MM.1S (cell line): ENCODE measurements at regions not wholly inside any gene's neighbourhood (a gene's known extent, or its start where the extent isn't known, plus 50 kb on each side); places are given as distances from the start of the nearest gene placed in this dataset.

Experiments
- EZH2 ChIP-seq: fragments of 300-600 bp; sonication (generic); optimal IDR thresholded peaks from 2 replicates; pipeline ENCODE3; 2017; ENCODE audit warnings: low read depth, mild to moderate bottlenecking, antibody characterized with exemption, low read length, mixed read lengths
- TF ChIP-seq, protein P1 (sequence below): fragments of 300-600 bp; sonication (generic); IDR thresholded peaks from 2 replicates; pipeline ENCODE4 v1.5.1; 2016; ENCODE audit warnings: antibody characterized with exemption, low read length, mixed read lengths

DNA sequence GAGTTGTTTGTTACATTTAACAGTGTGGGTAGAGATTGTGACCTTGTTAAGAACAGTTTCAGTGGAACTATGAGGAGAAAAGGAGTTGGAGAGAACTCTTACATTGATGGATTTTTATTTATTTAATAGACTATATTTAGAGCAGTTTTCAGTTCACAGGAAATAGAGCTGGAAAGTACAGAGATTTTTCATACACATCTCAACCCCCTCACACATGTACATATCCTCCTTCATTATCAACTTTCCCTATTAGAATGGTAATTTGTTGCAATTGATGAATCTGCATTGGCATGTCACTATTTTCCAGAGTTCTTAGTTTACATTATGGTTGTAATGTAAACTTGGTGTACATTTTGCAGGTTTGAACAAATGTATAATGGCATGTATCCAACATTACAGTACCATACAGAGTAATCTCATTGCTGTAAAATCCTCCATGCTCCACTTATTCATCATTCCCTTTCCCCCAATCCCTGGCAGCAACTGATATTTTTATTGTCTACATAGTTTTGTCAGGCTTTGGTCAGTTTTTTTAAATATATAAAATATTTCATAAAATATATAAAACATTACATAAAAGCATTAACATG is 756.6 kb upstream of the DPPA4 start:
- TF ChIP-seq, protein P1, sequence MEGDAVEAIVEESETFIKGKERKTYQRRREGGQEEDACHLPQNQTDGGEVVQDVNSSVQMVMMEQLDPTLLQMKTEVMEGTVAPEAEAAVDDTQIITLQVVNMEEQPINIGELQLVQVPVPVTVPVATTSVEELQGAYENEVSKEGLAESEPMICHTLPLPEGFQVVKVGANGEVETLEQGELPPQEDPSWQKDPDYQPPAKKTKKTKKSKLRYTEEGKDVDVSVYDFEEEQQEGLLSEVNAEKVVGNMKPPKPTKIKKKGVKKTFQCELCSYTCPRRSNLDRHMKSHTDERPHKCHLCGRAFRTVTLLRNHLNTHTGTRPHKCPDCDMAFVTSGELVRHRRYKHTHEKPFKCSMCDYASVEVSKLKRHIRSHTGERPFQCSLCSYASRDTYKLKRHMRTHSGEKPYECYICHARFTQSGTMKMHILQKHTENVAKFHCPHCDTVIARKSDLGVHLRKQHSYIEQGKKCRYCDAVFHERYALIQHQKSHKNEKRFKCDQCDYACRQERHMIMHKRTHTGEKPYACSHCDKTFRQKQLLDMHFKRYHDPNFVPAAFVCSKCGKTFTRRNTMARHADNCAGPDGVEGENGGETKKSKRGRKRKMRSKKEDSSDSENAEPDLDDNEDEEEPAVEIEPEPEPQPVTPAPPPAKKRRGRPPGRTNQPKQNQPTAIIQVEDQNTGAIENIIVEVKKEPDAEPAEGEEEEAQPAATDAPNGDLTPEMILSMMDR, result no peak
- no peak for TF ChIP-seq EZH2
